ENCODE measurements at regions not wholly inside any gene's neighbourhood (a gene's known extent, or its start where the extent isn't known, plus 50 kb on each side); places are given as distances from the start of the nearest gene placed in this dataset.

DNA sequence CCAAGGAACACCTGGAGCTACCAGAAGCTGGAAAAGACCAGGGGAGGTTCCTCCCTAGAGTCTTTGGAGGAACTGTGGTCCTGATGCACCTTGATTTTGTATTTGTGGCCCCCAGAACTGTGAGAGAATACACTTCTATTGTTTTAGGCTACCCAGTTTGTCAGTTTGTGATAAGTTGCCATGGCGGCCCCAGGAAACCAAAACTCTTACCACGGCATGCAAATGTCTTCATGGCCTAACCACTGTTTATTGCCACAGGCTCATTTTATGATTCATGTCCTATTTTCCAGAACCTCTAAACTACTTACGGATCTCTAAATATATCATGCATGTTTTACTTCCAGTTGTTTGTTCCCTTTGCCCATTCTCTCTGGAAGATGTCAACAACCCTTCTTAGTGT is 1250.7 kb upstream of the FAM98A start:
- TF ChIP-seq ZNF274 (IDR thresholded peaks at IDR 0.05; ENCODE audit: low read depth, low read length) = no peak
- no peak overlapping the region for H3K4me3 ChIP-seq (ENCODE audit: low read length)

DNA sequence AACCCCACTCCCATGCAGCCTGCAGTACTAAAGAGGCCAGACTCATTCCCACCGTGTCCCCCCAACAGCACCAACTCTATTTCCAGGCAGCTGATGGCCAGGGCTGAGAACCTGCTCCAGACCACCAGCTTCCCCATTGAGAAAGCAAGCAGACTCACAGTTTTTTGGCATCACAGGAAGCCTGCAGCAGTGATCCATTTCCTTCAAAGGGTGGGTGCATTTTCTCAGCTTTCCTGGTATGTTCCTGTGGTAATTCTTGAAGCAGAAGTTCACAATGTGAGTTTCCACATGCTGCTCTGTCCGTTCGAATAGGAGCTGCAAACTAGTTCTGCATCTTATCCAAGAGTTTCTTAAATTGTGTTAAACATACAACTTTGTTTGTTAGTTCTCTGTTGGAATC is 1249.6 kb upstream of the FAM98A start:
- H3K4me3 ChIP-seq (ENCODE audit: low read length) = no peak overlapping the region
- TF ChIP-seq ZNF274 (IDR thresholded peaks at IDR 0.05; ENCODE audit: low read depth, low read length) = no peak

DNA sequence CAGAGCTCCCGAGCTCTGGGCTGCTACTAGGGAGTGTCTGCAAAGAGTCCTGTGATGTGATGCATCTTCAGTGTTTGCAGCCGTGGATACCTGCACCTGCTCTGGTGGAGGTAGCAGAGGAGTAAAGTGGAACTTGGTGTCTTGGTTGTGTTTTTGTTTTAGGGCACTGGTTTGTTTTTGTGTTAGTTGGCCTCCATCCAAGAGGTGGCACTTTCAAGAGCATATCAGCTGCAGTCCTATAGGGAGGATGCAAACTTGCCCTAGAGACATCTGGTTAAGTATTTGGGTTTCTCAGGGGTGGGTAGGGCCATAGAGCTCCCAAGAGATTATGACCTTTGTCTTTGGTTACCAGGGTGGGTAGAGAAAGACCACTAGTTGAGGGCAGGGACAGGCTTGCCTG is 1249.0 kb upstream of the FAM98A start:
- TF ChIP-seq ZNF274 (IDR thresholded peaks at IDR 0.05; ENCODE audit: low read depth, low read length) = no peak
- no peak overlapping the region for H3K4me3 ChIP-seq (ENCODE audit: low read length)

DNA sequence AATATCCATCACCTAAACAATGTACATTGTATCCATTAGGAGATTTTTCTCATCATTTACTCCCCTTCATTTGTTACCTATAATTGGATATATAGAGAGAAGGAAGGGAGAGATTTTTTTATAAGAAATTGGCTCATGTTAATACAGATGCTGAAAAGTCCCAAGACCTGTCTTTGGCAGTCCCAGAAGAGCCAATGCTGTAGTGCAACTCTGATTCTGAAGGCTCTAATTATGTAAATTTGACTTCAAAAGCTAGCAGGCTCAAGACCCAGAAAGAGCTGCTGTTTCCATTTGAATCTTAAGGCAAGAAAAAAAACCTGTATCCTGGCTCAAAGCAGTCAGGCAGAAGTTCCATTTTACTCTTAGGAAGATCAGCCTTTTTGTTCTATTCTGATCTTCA is 1245.5 kb upstream of the FAM98A start:
- no peak overlapping the region for H3K4me3 ChIP-seq (ENCODE audit: low read length)
- TF ChIP-seq ZNF274 (IDR thresholded peaks at IDR 0.05; ENCODE audit: low read depth, low read length) = no peak

DNA sequence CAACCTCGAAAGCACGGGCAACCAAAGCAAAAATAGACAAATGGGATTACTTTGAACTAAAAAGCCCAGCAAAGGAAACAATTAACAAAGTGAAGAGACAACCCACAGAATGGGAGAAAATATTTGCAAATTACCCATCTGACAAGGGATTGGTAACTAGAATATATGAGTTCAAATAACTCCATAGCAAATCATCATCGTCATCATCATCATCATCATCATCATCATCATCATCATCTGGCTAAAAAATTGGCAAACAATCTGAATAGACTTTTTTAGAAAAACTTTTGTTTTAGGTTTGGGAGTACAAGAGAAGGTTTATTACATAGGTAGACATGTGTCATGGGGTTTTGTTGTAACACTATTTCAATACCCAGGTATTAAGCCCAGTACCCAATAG is 1239.3 kb upstream of the FAM98A start:
- no peak overlapping the region for H3K4me3 ChIP-seq (ENCODE audit: low read length)
- TF ChIP-seq ZNF274 (IDR thresholded peaks at IDR 0.05; ENCODE audit: low read depth, low read length) = no peak

DNA sequence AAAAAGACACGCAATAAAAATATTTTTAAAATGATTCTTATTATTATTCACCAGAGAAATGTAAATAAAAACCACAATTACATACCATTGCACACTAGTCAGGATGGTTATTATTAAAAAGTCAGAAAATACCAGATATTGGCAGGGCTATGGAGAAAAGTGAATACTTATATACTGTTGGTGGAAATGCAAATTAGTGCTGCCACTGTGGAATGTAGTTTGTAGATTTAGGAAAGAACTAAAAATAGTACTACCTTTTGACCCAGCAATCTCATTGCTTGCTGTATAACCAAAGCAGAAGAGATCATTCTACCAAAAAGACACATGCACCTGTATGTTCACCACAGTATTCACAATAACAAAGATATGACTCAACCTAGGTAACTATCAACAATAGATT is 1237.3 kb upstream of the FAM98A start:
- H3K4me3 ChIP-seq (ENCODE audit: low read length) = no peak overlapping the region
- TF ChIP-seq ZNF274 (IDR thresholded peaks at IDR 0.05; ENCODE audit: low read depth, low read length) = no peak

DNA sequence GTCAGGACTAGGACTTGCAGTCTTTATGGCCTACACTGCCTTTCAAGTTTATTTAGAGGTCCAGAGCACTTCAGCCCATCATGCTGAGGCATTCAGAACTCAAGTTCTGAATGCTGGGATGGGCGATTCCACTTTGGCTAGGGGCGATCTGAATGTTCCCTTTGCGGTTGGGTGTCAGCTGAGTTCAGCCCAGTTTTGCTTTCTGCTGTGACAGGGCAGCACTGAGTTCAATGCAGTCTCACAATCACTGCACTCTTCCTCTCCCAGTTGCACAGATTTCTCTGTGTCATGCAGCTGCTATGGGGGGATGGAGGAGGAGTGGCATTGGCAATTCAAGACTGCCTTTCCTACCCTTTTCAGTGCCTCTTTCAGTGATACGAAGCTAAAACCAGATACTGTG is 1232.0 kb upstream of the FAM98A start:
- H3K4me3 ChIP-seq (ENCODE audit: low read length) = no peak overlapping the region
- TF ChIP-seq ZNF274 (IDR thresholded peaks at IDR 0.05; ENCODE audit: low read depth, low read length) = no peak

DNA sequence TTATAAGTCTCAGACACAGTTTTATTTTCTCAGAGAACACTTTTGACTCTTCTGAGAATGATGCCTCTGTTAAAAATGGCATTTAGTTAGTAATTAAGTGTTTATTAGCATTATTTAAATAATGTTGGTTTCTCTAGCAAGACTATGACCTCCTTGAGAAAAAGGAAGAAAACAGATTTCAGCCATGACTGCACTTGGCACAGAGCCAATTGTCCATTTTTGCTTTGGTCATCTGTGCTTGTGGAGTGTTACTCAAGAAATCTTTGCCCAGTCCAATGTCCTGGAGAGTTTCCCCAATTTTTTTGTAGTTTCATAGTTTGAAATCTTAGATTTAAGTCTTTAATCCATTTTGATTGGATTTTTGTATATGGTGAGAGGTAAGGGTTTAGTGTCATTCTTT is 1229.4 kb upstream of the FAM98A start:
- no peak for TF ChIP-seq ZNF274 (IDR thresholded peaks at IDR 0.05; ENCODE audit: low read depth, low read length)
- H3K4me3 ChIP-seq (ENCODE audit: low read length) = no peak overlapping the region

DNA sequence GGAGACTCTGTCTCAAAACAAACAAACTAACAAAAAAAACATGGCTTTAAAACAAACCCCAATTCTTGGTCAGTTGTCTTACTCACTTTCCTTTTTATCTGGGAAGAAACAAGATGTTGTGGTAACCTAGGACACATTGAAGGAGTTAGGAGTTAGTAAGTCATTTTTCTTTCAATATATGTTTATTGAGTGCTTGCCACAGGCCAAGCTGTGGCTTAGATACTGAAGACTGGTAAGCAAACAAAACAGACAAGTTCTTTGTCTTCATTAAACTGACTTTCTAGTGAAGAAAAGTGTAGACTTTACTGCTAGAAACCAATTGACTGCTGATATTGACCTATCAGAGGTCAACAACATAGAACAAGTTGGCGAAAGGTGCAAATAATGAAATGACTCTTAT is 1228.3 kb upstream of the FAM98A start:
- no peak for TF ChIP-seq ZNF274 (IDR thresholded peaks at IDR 0.05; ENCODE audit: low read depth, low read length)
- no peak overlapping the region for H3K4me3 ChIP-seq (ENCODE audit: low read length)

DNA sequence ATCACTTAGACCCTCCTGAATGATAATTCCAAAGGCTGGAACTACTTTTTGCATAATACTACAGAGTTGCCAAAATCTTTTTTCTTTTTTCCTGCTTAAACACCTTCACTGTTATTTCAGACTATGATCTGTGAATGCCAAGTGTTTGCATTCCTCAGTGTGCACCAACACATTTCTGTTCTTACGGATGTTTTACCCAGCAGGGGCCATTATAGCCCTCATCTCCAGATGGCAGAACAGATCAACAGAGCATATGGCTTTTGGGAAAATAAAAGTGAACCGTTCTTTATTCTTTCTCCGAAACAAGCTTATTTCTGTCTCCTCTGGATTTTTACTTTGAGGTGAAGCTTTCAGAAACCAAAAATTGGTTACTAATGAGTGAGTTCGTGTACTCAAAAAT is 1226.6 kb upstream of the FAM98A start:
- no peak for TF ChIP-seq ZNF274 (IDR thresholded peaks at IDR 0.05; ENCODE audit: low read depth, low read length)
- no peak overlapping the region for H3K4me3 ChIP-seq (ENCODE audit: low read length)

DNA sequence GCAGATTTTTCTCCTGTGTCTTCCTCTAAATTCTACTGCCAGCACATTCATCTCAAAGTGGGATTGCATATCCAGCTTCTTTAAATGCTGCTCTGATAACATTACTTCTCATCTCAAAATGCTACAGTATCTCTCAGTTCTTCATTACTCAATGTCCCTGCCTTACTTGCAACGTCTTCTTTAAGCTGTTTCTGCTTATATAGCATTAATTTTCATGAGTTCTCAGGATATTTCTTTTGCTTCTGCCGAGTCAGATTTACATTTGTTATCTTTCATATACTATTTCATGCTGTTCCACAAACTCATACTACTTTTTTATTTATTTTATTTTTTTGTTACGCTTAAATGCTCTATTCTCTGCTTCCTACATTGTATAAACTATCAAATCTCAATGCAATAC is 1223.5 kb upstream of the FAM98A start:
- no peak for TF ChIP-seq ZNF274 (IDR thresholded peaks at IDR 0.05; ENCODE audit: low read depth, low read length)
- H3K4me3 ChIP-seq (ENCODE audit: low read length) = no peak overlapping the region

DNA sequence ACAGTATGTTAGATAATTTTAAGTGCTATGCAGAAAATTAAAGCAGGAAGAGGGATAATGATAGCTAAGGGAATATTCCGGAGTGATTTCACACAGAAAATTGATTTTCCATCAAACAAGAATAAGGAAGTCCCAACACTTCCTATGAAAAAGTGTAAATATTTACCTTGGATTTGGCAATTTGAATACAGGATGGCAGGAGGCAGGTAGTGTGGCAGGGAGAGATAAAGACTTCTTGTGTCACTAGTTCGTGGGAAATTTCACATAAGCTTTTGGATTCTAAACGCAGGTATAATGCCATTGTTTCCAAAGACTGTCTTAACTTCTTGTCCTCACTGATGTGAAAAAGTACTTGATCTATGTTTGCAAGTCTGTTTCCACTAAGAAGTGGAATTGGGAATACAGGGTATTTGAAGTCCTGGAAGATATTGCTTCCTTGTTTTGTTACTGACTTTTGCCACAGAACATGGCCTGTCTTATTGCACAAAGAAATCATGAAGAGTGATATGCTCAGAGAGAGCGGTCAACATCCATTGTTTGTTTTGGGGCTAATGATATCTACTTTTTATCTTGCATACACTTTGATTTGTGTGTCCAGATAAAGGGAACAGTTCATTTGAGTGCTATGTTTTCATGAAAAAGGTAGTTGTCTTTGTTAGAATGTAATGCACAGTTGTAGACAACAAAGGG is 1216.1 kb upstream of the FAM98A start:
- no peak for TF ChIP-seq ZNF274 (IDR thresholded peaks at IDR 0.05; ENCODE audit: low read depth, low read length)
- no peak overlapping the region for H3K4me3 ChIP-seq (ENCODE audit: low read length)

DNA sequence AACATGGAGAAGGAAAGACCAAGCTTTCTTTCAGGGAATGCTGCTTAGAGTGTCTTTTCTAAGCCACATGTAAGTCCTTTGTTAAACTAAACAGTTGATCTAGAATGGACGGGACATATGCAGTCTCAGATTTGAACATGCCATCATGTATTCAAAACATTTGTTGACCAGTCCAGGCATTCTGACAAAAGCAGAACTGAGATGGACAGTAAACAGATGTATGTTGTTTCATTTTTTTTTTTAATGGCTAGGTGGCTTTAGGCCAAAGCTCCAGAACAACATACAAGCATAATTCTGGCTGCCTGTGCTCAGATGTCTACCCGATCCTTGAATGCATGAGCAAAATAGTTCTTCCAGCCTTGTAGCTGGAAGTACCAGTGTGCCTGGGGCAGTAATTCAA is 1211.4 kb upstream of the FAM98A start:
- H3K4me3 ChIP-seq (ENCODE audit: low read length) = no peak overlapping the region
- TF ChIP-seq ZNF274 (IDR thresholded peaks at IDR 0.05; ENCODE audit: low read depth, low read length) = no peak

DNA sequence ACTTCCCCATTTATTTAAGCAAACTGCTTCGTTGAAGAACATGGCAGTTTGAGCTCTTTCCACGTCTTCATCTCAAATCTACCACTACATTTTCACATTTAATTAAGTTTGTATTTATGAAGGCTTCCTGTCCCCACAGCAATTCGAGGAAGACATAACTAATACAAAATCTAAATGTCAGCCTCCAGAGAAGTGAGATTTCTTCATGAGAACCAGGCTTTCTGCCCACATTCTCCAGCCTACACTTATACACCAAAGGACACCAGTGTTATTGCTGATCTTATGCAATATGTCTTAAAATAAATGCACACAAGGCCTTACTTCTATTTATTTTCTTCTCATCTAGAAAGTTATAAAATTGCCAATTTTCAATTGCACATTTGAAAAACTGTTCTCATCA is 1209.3 kb upstream of the FAM98A start:
- no peak for TF ChIP-seq ZNF274 (IDR thresholded peaks at IDR 0.05; ENCODE audit: low read depth, low read length)
- H3K4me3 ChIP-seq (ENCODE audit: low read length) = no peak overlapping the region

DNA sequence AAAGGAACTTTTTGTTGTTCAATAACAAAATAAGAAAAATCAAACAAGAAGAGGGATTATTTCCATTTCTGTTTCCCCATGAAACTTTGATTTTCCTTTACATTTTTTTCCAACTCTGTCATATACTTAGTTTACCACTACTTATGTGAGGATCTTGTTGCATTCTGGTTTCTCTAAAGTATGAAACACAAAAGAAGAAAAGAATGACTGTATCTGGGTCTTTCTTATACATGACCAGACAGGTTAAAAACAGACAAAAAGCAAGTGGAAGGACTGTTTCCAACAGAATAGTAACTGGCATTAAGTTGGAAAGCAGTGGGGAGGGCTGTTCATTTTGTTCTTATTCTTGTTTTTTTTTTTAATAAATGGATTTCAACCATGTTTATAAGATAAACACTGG is 1207.8 kb upstream of the FAM98A start:
- H3K4me3 ChIP-seq (ENCODE audit: low read length) = no peak overlapping the region
- no peak for TF ChIP-seq ZNF274 (IDR thresholded peaks at IDR 0.05; ENCODE audit: low read depth, low read length)

DNA sequence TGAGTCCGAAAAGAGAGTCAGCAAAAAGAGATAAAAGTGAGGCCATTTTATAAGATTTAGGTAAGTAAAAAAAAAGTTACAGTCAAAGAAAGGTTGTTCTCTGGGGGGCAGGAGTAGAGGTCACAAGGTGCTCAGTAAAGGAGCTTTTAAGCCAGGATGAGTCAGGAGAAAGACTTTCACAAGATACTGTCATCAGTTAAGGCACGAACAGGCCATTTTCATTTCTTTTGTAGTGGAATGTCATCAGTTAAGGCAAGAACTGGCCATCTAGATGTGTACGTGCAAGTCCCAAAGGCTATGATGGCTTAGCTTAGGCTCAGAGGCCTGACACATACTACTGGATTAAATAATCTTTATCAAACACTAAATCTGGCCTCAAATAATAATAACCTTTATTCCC is 1207.3 kb upstream of the FAM98A start:
- no peak for TF ChIP-seq ZNF274 (IDR thresholded peaks at IDR 0.05; ENCODE audit: low read depth, low read length)
- H3K4me3 ChIP-seq (ENCODE audit: low read length) = no peak overlapping the region

Data from GM08714 (cell line).